ENCODE measurements at regions not wholly inside any gene's neighbourhood (a gene's known extent, or its start where the extent isn't known, plus 50 kb on each side); places are given as distances from the start of the nearest gene placed in this dataset.

- H3K4me3 ChIP-seq (ENCODE audit: low read depth in 2 of 2, low read length in 1 of 2) = no peak overlapping the region
- no peak for DNase-seq
- no peaks in the 10 kb centered on the region for H3K9me3 ChIP-seq
- H3K79me2 ChIP-seq (ENCODE audit: insufficient read depth) = no peaks in the 10 kb centered on the region
- H3K9ac ChIP-seq = no peak overlapping the region
- H2AFZ ChIP-seq (ENCODE audit: low read depth) = no peak overlapping the region
- POLR2A ChIA-PET = no interaction called here
- H3K4me1 ChIP-seq (ENCODE audit: control insufficient read depth in 1 of 2, insufficient read depth in 2 of 2, low read depth in 1 of 2, low read length in 1 of 2) = peaks cover 0 to 22% of the 10 kb centered on the region in 2 experiments; a peak in 2 of 4 replicates
- TF ChIP-seq ZBTB33 (IDR thresholded peaks at IDR 0.05; ENCODE audit: borderline replicate concordance, low read depth) (no peak), TCF12 (IDR thresholded peaks at IDR 0.05) (no peak), YY1 (IDR thresholded peaks at IDR 0.05; ENCODE audit: low read depth) (no peak), POLR2AphosphoS5 (IDR thresholded peaks at IDR 0.05; ENCODE audit: low read depth, low read length) (no peak), RXRA (IDR thresholded peaks at IDR 0.05; ENCODE audit: borderline replicate concordance, low read depth) (no peak), FOSL2 (IDR thresholded peaks at IDR 0.05; ENCODE audit: borderline replicate concordance, low read depth) (no peak), USF1 (IDR thresholded peaks at IDR 0.05; ENCODE audit: borderline replicate concordance, low read depth) (no peak)
- H3K27ac ChIP-seq (ENCODE audit: low read depth in 2 of 2, low read length in 1 of 2) = no peak overlapping the region
- no peaks in the 10 kb centered on the region for H3K27me3 ChIP-seq (ENCODE audit: insufficient read depth)
- H4K20me1 ChIP-seq (ENCODE audit: insufficient read depth) = no peaks in the 10 kb centered on the region
- 32% methylated on average over 4 of the region's 4 CpGs for WGBS (ENCODE audit: low lambda C conversion rate)
- no peaks in the 10 kb centered on the region for H3K36me3 ChIP-seq (replicated peaks in 1 of 2; ENCODE audit: control insufficient read depth in 1 of 2, insufficient read depth in 2 of 2, low read length in 1 of 2)
- no peaks in the 10 kb centered on the region for H3F3A ChIP-seq (replicated peaks; ENCODE audit: insufficient read depth)
- CTCF ChIA-PET = no interaction called here
- no peaks in the 10 kb centered on the region for H3K9me2 ChIP-seq
- no peak overlapping the region for H3K4me2 ChIP-seq
Observed at GRCh38 chr15:93826790-93827189, 404.6 kb upstream of the MCTP2 start.

- Histone ChIP-seq H2AFZ (ENCODE audit: low read depth) (no peak overlapping the region), H3K4me1 (ENCODE audit: control insufficient read depth in 1 of 2, insufficient read depth in 2 of 2, low read depth in 1 of 2, low read length in 1 of 2) (peaks cover 0 to 22% of the 10 kb centered on the region in 2 experiments; a peak in 2 of 4 replicates), H3K79me2 (ENCODE audit: insufficient read depth) (no peaks in the 10 kb centered on the region), H4K20me1 (ENCODE audit: insufficient read depth) (no peaks in the 10 kb centered on the region), H3F3A (replicated peaks; ENCODE audit: insufficient read depth) (no peaks in the 10 kb centered on the region), H3K4me2 (no peak overlapping the region), H3K27me3 (ENCODE audit: insufficient read depth) (no peaks in the 10 kb centered on the region), H3K4me3 (ENCODE audit: low read depth in 2 of 2, low read length in 1 of 2) (no peak overlapping the region), H3K27ac (ENCODE audit: low read depth in 2 of 2, low read length in 1 of 2) (no peak overlapping the region), H3K9me2 (no peaks in the 10 kb centered on the region), H3K9ac (no peak overlapping the region), H3K36me3 (replicated peaks in 1 of 2; ENCODE audit: control insufficient read depth in 1 of 2, insufficient read depth in 2 of 2, low read length in 1 of 2) (no peaks in the 10 kb centered on the region), H3K9me3 (no peaks in the 10 kb centered on the region)
- WGBS (ENCODE audit: low lambda C conversion rate) = 32% methylated on average over 3 of the region's 3 CpGs
- no peak for DNase-seq
- POLR2A ChIA-PET = no interaction called here
- CTCF ChIA-PET = no interaction called here
- TF ChIP-seq RCOR1 (IDR thresholded peaks at IDR 0.05; ENCODE audit: low read length) = no peak
- no peak for TF ChIP-seq CTCF (IDR thresholded peaks at IDR 0.05)
- no peak for TF ChIP-seq GABPA (IDR thresholded peaks at IDR 0.05; ENCODE audit: low read depth)
- no peak for TF ChIP-seq SMC3 (IDR thresholded peaks at IDR 0.05; ENCODE audit: low read depth, low read length)
- TF ChIP-seq TCF12 (IDR thresholded peaks at IDR 0.05) = no peak
- no peak for TF ChIP-seq EZH2phosphoT487 (IDR thresholded peaks at IDR 0.05; ENCODE audit: borderline replicate concordance, low read depth)
- TF ChIP-seq NRF1 (IDR thresholded peaks at IDR 0.05; ENCODE audit: low read depth, low read length) = no peak
- TF ChIP-seq TAF1 (IDR thresholded peaks at IDR 0.05; ENCODE audit: borderline replicate concordance, low read depth, low read length) = no peak
Observed at GRCh38 chr15:93826293-93826692, 405.1 kb upstream of the MCTP2 start.

Measured in SK-N-SH (cell line).